Kidney epithelial cell (primary cell): ENCODE measurements at regions not wholly inside any gene's neighbourhood (a gene's known extent, or its start where the extent isn't known, plus 50 kb on each side); places are given as distances from the start of the nearest gene placed in this dataset.

ENCODE experiments used
- DNase-seq: peaks from one replicate; pipeline ENCODE4 v3.0.0-alpha.2; 2010; ENCODE audit warnings: low read depth
- H3K27me3 ChIP-seq: 2 replicates; pipeline ENCODE4 v1.6.0; 2011; ENCODE audit warnings: low read length; ENCODE audit not compliant: control insufficient read depth, insufficient read depth
- H3K36me3 ChIP-seq: 2 replicates; pipeline ENCODE4 v1.5.1; 2011; ENCODE audit warnings: low read length; ENCODE audit not compliant: control insufficient read depth, insufficient read depth
- H3K4me3 ChIP-seq: 2 replicates; pipeline ENCODE4 v1.5.1; 2011; ENCODE audit warnings: low read depth, mild to moderate bottlenecking, control low read depth, low read length
- TF ChIP-seq, protein P1 (sequence below): IDR thresholded peaks from 2 replicates; pipeline ENCODE4 v1.5.1; 2011; ENCODE audit warnings: mild to moderate bottlenecking, moderate library complexity, low read length, control low read depth, inconsistent platforms; ENCODE audit not compliant: insufficient read depth, poor library complexity, severe bottlenecking

GRCh38 chr13:31057403-31058033 is 104.2 kb downstream of the HSPH1 start:
- TF ChIP-seq, protein P1, sequence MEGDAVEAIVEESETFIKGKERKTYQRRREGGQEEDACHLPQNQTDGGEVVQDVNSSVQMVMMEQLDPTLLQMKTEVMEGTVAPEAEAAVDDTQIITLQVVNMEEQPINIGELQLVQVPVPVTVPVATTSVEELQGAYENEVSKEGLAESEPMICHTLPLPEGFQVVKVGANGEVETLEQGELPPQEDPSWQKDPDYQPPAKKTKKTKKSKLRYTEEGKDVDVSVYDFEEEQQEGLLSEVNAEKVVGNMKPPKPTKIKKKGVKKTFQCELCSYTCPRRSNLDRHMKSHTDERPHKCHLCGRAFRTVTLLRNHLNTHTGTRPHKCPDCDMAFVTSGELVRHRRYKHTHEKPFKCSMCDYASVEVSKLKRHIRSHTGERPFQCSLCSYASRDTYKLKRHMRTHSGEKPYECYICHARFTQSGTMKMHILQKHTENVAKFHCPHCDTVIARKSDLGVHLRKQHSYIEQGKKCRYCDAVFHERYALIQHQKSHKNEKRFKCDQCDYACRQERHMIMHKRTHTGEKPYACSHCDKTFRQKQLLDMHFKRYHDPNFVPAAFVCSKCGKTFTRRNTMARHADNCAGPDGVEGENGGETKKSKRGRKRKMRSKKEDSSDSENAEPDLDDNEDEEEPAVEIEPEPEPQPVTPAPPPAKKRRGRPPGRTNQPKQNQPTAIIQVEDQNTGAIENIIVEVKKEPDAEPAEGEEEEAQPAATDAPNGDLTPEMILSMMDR: no peak
- Histone ChIP-seq H3K27me3 (no peaks in the 10 kb centered on the region), H3K4me3 (no peak overlapping the region), H3K36me3 (no peaks in the 10 kb centered on the region)
- DNase-seq: no peak

- no peaks in the 10 kb centered on the region for H3K36me3 ChIP-seq
- H3K27me3 ChIP-seq: no peaks in the 10 kb centered on the region
- no peak for DNase-seq
- no peak overlapping the region for H3K4me3 ChIP-seq
- TF ChIP-seq, protein P1: no peak
Measured at GRCh38 chr13:31056644-31057271, 104.9 kb downstream of the HSPH1 start.

- TF ChIP-seq, protein P1: no peak
- no peaks in the 10 kb centered on the region for H3K27me3 ChIP-seq
- DNase-seq: no peak
- H3K36me3 ChIP-seq: no peaks in the 10 kb centered on the region
- H3K4me3 ChIP-seq: no peak overlapping the region
Measured at GRCh38 chr13:31055589-31055988, 106.1 kb downstream of the HSPH1 start.

DNA sequence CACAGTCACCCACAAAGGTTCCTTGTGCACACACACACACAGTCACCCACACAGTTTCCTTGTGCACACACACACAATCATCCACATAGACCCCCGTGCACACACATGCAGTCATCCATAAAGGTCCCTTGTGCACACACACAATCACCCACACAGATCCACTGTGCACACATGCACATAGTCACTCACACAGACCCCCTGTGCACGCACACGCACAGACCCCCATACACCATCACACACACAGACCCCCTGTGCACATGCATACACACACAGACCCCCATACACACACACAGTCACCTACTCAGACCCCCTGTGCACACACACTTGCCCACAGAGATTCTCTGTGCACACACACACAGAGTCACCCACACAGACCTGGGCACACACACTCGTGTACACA is 107.1 kb downstream of the HSPH1 start:
- TF ChIP-seq, protein P1: no peak
- H3K4me3 ChIP-seq: no peak overlapping the region
- no peak for DNase-seq
- no peaks in the 10 kb centered on the region for H3K36me3 ChIP-seq
- no peaks in the 10 kb centered on the region for H3K27me3 ChIP-seq

DNA sequence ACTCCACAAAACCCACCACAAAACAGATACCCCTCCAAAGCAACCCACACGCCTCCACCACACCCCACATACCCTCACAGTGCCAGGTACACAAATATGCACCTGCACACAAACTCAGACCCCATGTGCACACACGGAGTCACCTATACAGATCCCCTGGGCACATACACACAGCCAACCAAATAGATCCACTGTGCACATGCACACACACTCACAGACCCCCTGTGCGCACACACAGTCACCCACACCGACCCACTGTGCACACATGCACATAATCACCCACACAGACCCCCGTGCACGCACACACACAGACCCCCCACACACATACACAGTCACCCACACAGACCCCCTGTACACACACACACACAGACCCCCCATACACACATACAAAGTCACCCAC is 107.8 kb downstream of the HSPH1 start:
- TF ChIP-seq, protein P1: no peak

GRCh38 chr13:31053091-31053490 is 108.6 kb downstream of the HSPH1 start:
- Histone ChIP-seq H3K4me3 (no peak overlapping the region), H3K27me3 (no peaks in the 10 kb centered on the region), H3K36me3 (no peaks in the 10 kb centered on the region)
- TF ChIP-seq, protein P1: no peak
- no peak for DNase-seq

More for the DNA sequence above, 107.8 kb downstream of the HSPH1 start:
- no peaks in the 10 kb centered on the region for H3K27me3 ChIP-seq
- no peak overlapping the region for H3K4me3 ChIP-seq
- no peak for DNase-seq
- H3K36me3 ChIP-seq: no peaks in the 10 kb centered on the region
